OCI-LY3 (cell line): ENCODE measurements at regions not wholly inside any gene's neighbourhood (a gene's known extent, or its start where the extent isn't known, plus 50 kb on each side); places are given as distances from the start of the nearest gene placed in this dataset.

Experiments used
- EZH2phosphoT487 ChIP-seq: fragments of 200-600 bp; shearing (Covaris generic); IDR thresholded peaks from 2 replicates; pipeline ENCODE4 v1.6.1; 2018; ENCODE audit warnings: antibody characterized with exemption, mixed run types, low read depth
- TF ChIP-seq, protein P1 (sequence below): fragments of 200-600, 300-600 bp; sonication (generic); IDR thresholded peaks from 2 replicates; pipeline ENCODE4 v1.5.1; 2014; ENCODE audit warnings: antibody characterized with exemption, low read length, low read depth

DNA sequence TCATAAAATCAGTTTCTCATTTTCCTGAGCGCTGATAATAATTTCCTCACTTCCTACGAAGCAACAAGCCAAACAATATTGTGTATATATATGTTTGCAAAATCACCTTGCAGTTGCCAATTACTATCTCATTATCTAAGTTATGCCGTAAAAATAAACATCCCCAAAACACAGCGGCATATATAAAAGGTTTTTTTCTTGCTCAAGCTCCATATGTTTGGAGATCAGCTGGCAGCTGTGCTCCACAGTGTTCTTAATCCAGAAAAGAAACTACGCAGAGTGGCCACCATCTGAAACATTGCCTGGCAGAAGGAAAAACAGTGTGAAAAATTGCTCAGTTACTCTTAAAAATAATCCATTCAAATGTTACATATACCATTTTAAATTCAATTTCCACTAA is 951.4 kb downstream of the PLOD2 start:
- TF ChIP-seq, protein P1, sequence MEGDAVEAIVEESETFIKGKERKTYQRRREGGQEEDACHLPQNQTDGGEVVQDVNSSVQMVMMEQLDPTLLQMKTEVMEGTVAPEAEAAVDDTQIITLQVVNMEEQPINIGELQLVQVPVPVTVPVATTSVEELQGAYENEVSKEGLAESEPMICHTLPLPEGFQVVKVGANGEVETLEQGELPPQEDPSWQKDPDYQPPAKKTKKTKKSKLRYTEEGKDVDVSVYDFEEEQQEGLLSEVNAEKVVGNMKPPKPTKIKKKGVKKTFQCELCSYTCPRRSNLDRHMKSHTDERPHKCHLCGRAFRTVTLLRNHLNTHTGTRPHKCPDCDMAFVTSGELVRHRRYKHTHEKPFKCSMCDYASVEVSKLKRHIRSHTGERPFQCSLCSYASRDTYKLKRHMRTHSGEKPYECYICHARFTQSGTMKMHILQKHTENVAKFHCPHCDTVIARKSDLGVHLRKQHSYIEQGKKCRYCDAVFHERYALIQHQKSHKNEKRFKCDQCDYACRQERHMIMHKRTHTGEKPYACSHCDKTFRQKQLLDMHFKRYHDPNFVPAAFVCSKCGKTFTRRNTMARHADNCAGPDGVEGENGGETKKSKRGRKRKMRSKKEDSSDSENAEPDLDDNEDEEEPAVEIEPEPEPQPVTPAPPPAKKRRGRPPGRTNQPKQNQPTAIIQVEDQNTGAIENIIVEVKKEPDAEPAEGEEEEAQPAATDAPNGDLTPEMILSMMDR, result no peak
- TF ChIP-seq EZH2phosphoT487, result no peak
